SK-N-SH (cell line): ENCODE measurements at regions not wholly inside any gene's neighbourhood (a gene's known extent, or its start where the extent isn't known, plus 50 kb on each side); places are given as distances from the start of the nearest gene placed in this dataset.

ENCODE experiments used
- CHD2 ChIP-seq: fragments of 150-350 bp; IDR thresholded peaks from 2 replicates; pipeline ENCODE4 v1.6.1; 2018; ENCODE audit warnings: low read length; ENCODE audit not compliant: partially characterized antibody
- CTCF ChIP-seq: fragments of 200-600 bp; sonication (generic); IDR thresholded peaks from 2 replicates; pipeline ENCODE4 v1.6.1; 2017; ENCODE audit warnings: antibody characterized with exemption, mild to moderate bottlenecking, moderate library complexity
- EP300 ChIP-seq, 2 experiments: IDR thresholded peaks; 2 replicates each; pipeline versions ENCODE4 v1.4.0 to v1.6.1; 2012; ENCODE audit warnings: borderline replicate concordance in 1 of 2, low read depth in 1 of 2, low read length in 1 of 2
- EZH2phosphoT487 ChIP-seq: fragments of 200-600 bp; sonication (generic); IDR thresholded peaks from 2 replicates; pipeline ENCODE4 v1.6.1; 2017; ENCODE audit warnings: low read depth, mixed run types, mild to moderate bottlenecking, antibody characterized with exemption, moderate library complexity, borderline replicate concordance
- FOXM1 ChIP-seq: IDR thresholded peaks from 2 replicates; pipeline ENCODE4 v1.4.0; 2012; ENCODE audit warnings: low read depth, mild to moderate bottlenecking
- MXI1 ChIP-seq: IDR thresholded peaks from 2 replicates; pipeline ENCODE4 v1.6.1; 2012; ENCODE audit warnings: mild to moderate bottlenecking, low read depth, low read length, improper control_type of control experiment
- NFIC ChIP-seq: IDR thresholded peaks from 2 replicates; pipeline ENCODE4 v1.4.0; 2012; ENCODE audit warnings: borderline replicate concordance
- POLR2AphosphoS5 ChIP-seq: IDR thresholded peaks from 2 replicates; pipeline ENCODE4 v1.6.1; 2012; ENCODE audit warnings: low read depth, low read length
- RFX5 ChIP-seq: IDR thresholded peaks from 2 replicates; pipeline ENCODE4 v1.6.1; 2012; ENCODE audit warnings: mild to moderate bottlenecking, improper control_type of control experiment, low read length
- RXRA ChIP-seq: IDR thresholded peaks from 2 replicates; pipeline ENCODE4 v1.4.0; 2012; ENCODE audit warnings: low read depth, mild to moderate bottlenecking, borderline replicate concordance
- SIN3A ChIP-seq: IDR thresholded peaks from 2 replicates; pipeline ENCODE4 v1.6.1; 2012; ENCODE audit warnings: low read depth, mild to moderate bottlenecking, low read length, moderate library complexity, borderline replicate concordance
- TCF12 ChIP-seq: IDR thresholded peaks from 2 replicates; pipeline ENCODE4 v1.4.0; 2012
- YY1 ChIP-seq: IDR thresholded peaks from 2 replicates; pipeline ENCODE4 v1.4.0; 2012; ENCODE audit warnings: low read depth, mild to moderate bottlenecking

GRCh38 chr16:86808863-86809444 is 230.6 kb downstream of the FOXL1 start:
- TF ChIP-seq CTCF, result no peak
- TF ChIP-seq FOXM1, result no peak
- no peak for TF ChIP-seq TCF12
- no peak for TF ChIP-seq SIN3A
- no peak for TF ChIP-seq MXI1
- TF ChIP-seq CHD2, result no peak
- no peak for TF ChIP-seq EP300 (IDR thresholded peaks at IDR 0.05; ENCODE audit: borderline replicate concordance in 1 of 2, low read depth in 1 of 2, low read length in 1 of 2)
- TF ChIP-seq RFX5, result no peak
- no peak for TF ChIP-seq YY1
- TF ChIP-seq EZH2phosphoT487, result no peak
- TF ChIP-seq NFIC, result no peak
- no peak for TF ChIP-seq POLR2AphosphoS5
- no peak for TF ChIP-seq RXRA
